ENCODE measurements at regions not wholly inside any gene's neighbourhood (a gene's known extent, or its start where the extent isn't known, plus 50 kb on each side); places are given as distances from the start of the nearest gene placed in this dataset.

DNA sequence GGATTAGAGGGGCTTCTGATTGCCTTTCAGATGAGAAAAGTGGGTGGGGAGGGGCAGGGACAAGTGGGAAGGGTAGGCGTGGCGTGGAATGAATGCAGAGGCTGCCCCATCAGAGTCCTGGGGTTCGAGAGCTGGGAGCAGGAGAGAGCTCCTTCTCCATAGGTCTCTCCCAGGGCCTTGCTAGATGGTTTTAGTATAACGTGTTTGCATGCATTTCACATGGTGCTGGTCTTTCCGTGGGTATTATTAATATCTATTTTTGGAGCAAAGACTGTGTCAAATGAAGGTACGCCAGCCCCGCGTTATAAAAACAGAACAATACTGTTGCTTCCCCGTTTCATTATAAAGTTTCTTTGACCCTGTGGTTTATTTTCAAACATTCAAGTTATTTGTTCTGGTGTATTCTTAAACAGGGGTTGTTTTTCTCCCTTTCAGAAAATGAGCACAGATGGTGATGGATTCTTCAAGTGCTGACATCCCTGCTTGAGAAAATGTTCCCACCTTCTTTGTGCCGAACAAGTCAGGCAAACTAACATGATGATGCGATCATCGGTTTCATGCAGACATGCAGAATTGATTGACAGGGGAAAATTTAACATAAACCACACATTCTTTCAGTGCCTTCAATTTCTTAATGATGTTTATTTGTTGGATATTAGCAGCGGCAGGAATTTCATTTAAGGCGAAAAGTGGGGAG lies 62.1 kb upstream of the ZNF536 start:
- Histone ChIP-seq H3K27ac (no peak overlapping the region), H3K4me3 (no peak overlapping the region), H3K36me3 (no peaks in the 10 kb centered on the region), H3K9me3 (peaks cover 0 to 3% (median 0%) of the 10 kb centered on the region in 3 donors), H3K4me1 (no peaks in the 10 kb centered on the region), H3K27me3 (peaks cover 11% of the 10 kb centered on the region)
- WGBS, 2 donors (ENCODE audit: low coverage in 1 of 2) = 60 to 66% methylated on average over 8 to 14 of the region's 14 CpGs
- ATAC-seq = no peak
- no peak for TF ChIP-seq POLR2AphosphoS5 (IDR thresholded peaks at IDR 0.05)

DNA sequence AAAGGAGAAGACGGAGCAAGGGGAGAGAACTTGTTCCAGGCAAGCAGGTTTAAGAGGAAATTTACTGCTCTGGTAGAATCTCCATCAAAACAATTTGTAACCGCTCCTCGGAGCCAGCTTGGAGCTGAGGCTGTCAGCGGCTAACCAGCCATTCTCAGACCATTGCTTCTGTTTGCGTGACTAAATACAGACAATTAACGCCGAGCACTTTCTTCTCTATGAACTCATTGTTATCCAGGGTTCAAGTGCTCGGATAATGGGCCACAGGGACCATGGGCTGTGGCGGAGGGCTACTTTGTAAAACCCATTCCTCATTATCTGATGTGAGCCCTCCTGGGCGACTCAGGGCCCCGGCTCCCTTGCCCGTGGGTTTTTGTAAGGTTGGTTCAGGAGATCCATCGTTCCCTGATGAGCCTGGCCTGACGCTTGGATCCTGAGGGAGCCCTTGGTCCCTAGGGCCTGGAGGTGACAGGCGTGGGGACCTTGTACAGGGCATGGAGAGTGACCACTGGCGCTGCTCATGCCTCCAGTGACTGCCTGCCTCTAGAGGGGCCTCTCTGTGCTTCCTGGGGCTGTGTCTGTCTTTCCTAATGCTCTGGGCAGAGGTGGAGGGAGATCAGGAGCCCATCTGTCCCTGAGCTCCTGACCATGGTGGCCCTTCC lies 61.5 kb upstream of the ZNF536 start:
- TF ChIP-seq CTCF (IDR thresholded peaks at IDR 0.05) (no peak), POLR2A (IDR thresholded peaks at IDR 0.05) (no peak), POLR2AphosphoS5 (IDR thresholded peaks at IDR 0.05) (no peak), EP300 (IDR thresholded peaks at IDR 0.05) (no peak)
- no peak overlapping the region for H3K4me3 ChIP-seq
- H3K27me3 ChIP-seq = peaks cover 11% of the 10 kb centered on the region
- H3K4me1 ChIP-seq = no peaks in the 10 kb centered on the region
- no peak for ATAC-seq
- no peaks in the 10 kb centered on the region for H3K36me3 ChIP-seq
- peaks cover 0 to 6% (median 0%) of the 10 kb centered on the region in 3 donors for H3K9me3 ChIP-seq
- 82 to 84% methylated on average over 2 to 7 of the region's 16 CpGs for WGBS, 2 donors (ENCODE audit: low coverage in 1 of 2)
- H3K27ac ChIP-seq = no peak overlapping the region

GRCh38 chr19:30311911-30312310 lies 60.3 kb upstream of the ZNF536 start:
- Histone ChIP-seq H3K36me3 (no peaks in the 10 kb centered on the region), H3K9me3 (peaks cover 0 to 14% (median 0%) of the 10 kb centered on the region in 3 donors), H3K4me1 (no peaks in the 10 kb centered on the region), H3K4me3 (no peak overlapping the region), H3K27me3 (peaks cover 15% of the 10 kb centered on the region), H3K27ac (no peak overlapping the region)
- ATAC-seq = no peak
- TF ChIP-seq CTCF (IDR thresholded peaks at IDR 0.05) (no peak), EP300 (IDR thresholded peaks at IDR 0.05) (no peak), POLR2A (IDR thresholded peaks at IDR 0.05) (no peak), POLR2AphosphoS5 (IDR thresholded peaks at IDR 0.05) (no peak)
- WGBS, 2 donors (ENCODE audit: low coverage in 1 of 2) = 94 to 100% methylated on average over 5 to 6 of the region's 7 CpGs

DNA sequence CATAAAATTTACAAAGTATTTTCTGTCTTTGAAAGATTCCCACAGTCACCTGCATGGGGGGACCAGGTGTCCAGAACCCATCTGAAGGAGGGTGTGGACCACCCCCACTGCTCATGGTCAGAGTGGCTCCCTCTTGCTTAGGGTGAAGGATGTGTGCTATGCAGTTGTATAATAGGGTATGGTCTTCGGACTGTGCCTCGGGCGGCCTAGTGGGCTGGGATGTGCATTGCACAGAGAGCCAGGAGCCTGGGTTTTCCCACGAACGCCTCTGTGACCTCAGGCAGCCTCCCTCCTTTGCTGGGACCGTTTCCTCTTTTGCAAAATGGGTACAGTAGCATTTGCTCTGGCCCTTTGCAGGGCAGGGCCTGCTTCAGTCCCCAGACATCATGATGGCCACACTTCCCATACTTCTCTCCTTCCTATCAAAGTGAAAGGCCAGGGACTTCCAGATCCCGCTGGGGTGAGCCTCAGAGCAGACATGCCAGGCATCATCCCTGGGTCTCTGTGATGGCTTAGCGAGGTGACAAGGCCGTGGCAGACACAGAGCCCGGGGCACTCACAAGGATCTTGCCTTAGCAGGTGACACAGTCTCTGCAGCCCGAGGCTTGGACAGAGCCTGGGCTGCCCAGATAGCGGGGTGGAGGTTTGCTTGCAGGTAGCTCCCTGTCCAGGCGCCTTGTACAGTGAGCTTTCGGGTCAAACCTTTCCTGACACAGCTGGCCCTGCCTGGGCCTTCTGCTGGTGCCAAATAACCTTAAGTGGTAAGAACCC lies 59.4 kb upstream of the ZNF536 start:
- 58 to 96% methylated on average over 3 to 5 of the region's 14 CpGs for WGBS, 2 donors (ENCODE audit: low coverage in 1 of 2)
- Histone ChIP-seq H3K27me3 (peaks cover 17% of the 10 kb centered on the region), H3K36me3 (no peaks in the 10 kb centered on the region)

More for the DNA sequence above, 59.4 kb upstream of the ZNF536 start:
- no peak overlapping the region for H3K27ac ChIP-seq
- no peaks in the 10 kb centered on the region for H3K4me1 ChIP-seq
- TF ChIP-seq POLR2AphosphoS5 (IDR thresholded peaks at IDR 0.05) (no peak), POLR2A (IDR thresholded peaks at IDR 0.05) (no peak), CTCF (IDR thresholded peaks at IDR 0.05) (no peak), EP300 (IDR thresholded peaks at IDR 0.05) (no peak)
- no peak overlapping the region for H3K4me3 ChIP-seq
- peaks cover 0 to 14% (median 0%) of the 10 kb centered on the region in 3 donors for H3K9me3 ChIP-seq
- no peak for ATAC-seq

Measured in gastroesophageal sphincter (tissue), 4 donors.